Midbrain (tissue), 1 donor: ENCODE measurements at regions not wholly inside any gene's neighbourhood (a gene's known extent, or its start where the extent isn't known, plus 50 kb on each side); places are given as distances from the start of the nearest gene placed in this dataset.
"Not testable (repeated sequence)": the region's sequence is repeated elsewhere in the genome, so short reads cannot be mapped to it uniquely, and the experiment has no call there.

Experiments used
- DNase-seq: peaks from one replicate; lab custom pipeline; 2025; lab: John Stamatoyannopoulos, UW

GRCh38 chr14:88983755-88984154, 159.3 kb downstream of the TTC8 start:
- no peak for DNase-seq

- no peak for DNase-seq
Measured at GRCh38 chr14:88985654-88986053, 161.2 kb downstream of the TTC8 start.

GRCh38 chr14:88986146-88986841, 161.8 kb downstream of the TTC8 start:
- no peak for DNase-seq

GRCh38 chr14:88986908-88987307, 162.5 kb downstream of the TTC8 start:
- not testable (repeated sequence) for DNase-seq

GRCh38 chr14:88987516-88987915, 163.1 kb downstream of the TTC8 start:
- DNase-seq, result no peak

GRCh38 chr14:88989911-88990310, 165.5 kb downstream of the TTC8 start:
- DNase-seq, result no peak

GRCh38 chr14:88990856-88991255, 166.4 kb downstream of the TTC8 start:
- no peak for DNase-seq

- DNase-seq, result no peak
Measured at GRCh38 chr14:88992011-88992410, 167.6 kb downstream of the TTC8 start.

- no peak for DNase-seq
Measured at GRCh38 chr14:88993946-88994345, 169.5 kb downstream of the TTC8 start.

- no peak for DNase-seq
Measured at GRCh38 chr14:88995437-88996198, 171.2 kb downstream of the TTC8 start.

GRCh38 chr14:88998027-88998426, 173.6 kb downstream of the TTC8 start:
- DNase-seq, result no peak

- DNase-seq, result no peak
Measured at GRCh38 chr14:88999137-88999536, 174.7 kb downstream of the TTC8 start.

- no peak for DNase-seq
Measured at GRCh38 chr14:89000007-89000942, 175.8 kb downstream of the TTC8 start.

GRCh38 chr14:89004166-89004565, 179.7 kb downstream of the TTC8 start:
- no peak for DNase-seq

- no peak for DNase-seq
Measured at GRCh38 chr14:89007906-89008305, 183.5 kb downstream of the TTC8 start.

GRCh38 chr14:89011355-89012281, 187.2 kb downstream of the TTC8 start:
- no peak for DNase-seq

GRCh38 chr14:89012282-89013097, 188.0 kb downstream of the TTC8 start:
- DNase-seq, result no peak

GRCh38 chr14:89013098-89013504, 188.7 kb downstream of the TTC8 start:
- DNase-seq, result no peak

- no peak for DNase-seq
Measured at GRCh38 chr14:89013698-89014568, 189.5 kb downstream of the TTC8 start.

- DNase-seq, result no peak
Measured at GRCh38 chr14:89014569-89014850, 190.1 kb downstream of the TTC8 start.
